LNCAP (cell line): ENCODE measurements at regions not wholly inside any gene's neighbourhood (a gene's known extent, or its start where the extent isn't known, plus 50 kb on each side); places are given as distances from the start of the nearest gene placed in this dataset.

ENCODE experiments used
- TF ChIP-seq, protein P1 (sequence below): fragments of 450-650 bp; IDR thresholded peaks from 2 replicates; pipeline ENCODE4 v1.5.1; 2017; ENCODE audit warnings: mild to moderate bottlenecking

DNA sequence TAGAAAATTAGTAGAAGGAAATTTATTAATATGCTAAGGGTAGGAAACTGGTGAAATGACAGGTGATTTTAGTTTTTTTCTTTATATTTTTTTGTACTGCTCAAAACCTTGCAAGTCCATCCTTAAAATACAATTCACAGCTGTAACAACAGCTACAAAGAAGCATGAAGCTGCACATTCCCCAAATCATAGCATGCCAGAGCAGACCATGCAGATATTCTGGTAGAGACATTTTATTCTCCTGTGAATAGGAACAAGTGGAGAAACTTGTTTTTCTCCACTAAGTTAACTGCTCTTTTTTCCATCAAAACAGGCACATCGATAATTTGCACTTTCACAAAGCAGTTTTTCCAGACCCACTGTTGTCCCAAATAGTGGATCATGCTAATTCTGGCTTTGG, 1125.7 kb downstream of the BRINP3 start:
- TF ChIP-seq, protein P1, sequence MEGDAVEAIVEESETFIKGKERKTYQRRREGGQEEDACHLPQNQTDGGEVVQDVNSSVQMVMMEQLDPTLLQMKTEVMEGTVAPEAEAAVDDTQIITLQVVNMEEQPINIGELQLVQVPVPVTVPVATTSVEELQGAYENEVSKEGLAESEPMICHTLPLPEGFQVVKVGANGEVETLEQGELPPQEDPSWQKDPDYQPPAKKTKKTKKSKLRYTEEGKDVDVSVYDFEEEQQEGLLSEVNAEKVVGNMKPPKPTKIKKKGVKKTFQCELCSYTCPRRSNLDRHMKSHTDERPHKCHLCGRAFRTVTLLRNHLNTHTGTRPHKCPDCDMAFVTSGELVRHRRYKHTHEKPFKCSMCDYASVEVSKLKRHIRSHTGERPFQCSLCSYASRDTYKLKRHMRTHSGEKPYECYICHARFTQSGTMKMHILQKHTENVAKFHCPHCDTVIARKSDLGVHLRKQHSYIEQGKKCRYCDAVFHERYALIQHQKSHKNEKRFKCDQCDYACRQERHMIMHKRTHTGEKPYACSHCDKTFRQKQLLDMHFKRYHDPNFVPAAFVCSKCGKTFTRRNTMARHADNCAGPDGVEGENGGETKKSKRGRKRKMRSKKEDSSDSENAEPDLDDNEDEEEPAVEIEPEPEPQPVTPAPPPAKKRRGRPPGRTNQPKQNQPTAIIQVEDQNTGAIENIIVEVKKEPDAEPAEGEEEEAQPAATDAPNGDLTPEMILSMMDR, result no peak

DNA sequence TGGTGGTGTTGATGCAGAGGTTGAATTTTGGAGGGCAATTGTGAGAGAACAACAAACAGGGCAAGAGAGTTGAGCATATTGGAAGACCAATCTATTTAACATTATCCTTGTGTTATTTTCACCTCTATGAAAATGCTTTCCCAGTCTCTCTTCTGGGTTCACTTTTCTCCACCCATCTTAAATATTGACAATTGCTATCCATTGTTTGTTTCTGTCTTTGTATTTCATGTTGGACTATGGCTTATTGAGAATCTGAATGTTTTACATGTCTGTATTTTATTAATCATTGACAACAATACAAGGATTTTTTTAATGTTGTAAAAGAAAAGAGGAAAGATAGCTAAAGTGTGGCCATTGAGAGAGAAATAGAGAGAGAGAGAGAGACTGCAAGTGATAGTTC, 1121.5 kb downstream of the BRINP3 start:
- TF ChIP-seq, protein P1, result no peak

DNA sequence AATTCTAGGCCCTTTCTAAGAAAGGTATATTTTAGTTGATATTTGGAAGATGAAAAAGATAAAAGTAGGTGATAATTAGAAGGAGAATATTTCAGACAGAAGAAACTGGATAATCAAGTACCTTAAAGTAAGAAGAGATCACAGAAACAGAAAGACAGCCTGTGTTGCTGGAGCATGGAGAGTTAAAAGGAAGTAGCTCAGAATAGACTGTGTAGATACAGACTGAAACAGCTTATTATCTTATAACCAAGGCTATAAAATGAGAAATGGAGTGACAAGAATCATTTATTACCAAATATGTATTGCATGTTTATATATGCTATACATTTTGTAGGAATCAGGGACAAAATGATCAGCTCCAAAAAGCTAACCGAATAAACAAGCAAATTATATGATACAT, 1120.3 kb downstream of the BRINP3 start:
- TF ChIP-seq, protein P1, result no peak

DNA sequence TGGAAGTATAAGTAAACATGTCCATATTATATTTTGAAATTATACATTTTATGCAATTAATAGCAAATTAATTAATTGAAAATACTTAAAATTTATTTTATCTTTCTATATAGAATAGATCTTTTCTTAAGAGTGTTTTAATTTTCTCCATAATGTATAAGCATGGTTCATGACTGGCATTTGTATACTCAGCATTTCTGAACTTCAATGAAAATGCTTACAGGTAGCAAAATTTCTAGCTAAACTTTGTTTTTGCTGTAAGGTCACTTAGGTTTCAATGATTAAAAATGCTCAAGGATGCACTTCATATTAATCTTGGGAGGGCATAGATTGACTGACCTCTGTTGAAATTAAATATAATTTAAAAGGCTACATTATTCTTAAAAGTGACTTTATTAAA, 1108.1 kb downstream of the BRINP3 start:
- TF ChIP-seq, protein P1, result no peak

DNA sequence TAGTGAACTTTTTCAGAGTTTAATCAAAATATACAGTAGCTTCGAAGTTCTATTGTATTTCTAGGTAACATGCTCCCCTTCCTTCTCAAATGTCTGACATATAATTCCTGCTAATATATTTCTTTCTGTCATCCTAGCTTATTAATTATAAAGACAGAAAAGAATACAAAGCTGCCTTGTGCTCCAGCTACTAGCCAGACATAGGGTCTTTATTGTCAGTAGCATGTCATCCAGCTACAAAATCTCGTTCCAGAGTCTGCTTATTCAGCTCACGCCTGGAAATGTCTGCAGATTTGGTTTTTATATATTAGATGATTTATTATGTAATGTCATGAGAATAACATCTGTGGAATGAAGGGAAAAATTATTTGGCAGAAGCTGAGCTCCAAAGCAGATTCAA, 1102.8 kb downstream of the BRINP3 start:
- TF ChIP-seq, protein P1, result no peak

DNA sequence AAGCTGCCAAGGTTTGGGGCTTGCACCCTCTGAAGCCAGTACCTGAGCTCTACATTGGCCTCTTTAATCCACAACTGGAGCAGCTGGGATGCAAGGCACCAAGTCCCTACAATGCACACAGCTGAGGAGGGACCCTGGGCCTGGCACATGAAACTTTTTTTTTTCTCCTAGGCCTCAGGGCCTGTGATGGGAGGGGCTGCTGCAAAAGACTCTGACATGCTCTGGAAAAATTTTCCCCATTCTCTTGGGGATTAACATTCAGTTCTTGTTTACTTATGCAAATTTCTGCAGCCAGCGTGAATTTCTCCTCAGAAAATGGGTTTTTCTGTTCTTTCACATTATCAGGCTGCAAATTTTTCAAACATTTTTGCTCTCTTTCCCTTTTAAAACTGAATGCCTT, 1072.2 kb downstream of the BRINP3 start:
- TF ChIP-seq, protein P1, result no peak

DNA sequence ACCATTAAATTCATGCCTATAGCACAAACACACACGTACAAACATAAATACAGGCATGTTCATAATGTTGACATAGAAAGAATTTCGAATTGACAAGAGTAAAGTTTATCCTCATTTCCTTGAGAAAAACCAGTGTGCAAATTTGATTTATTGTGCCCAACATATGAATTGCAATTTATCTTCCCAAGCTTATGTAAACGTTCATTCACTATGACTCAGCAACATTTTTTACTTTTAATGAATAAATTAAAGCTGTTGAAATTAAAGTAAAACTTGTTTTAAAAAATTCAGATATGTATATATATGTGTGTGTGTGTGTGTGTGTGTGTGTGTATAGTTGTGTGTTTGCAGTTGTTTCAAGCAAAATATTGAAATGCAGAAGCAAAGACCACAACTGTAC, 1067.9 kb downstream of the BRINP3 start:
- TF ChIP-seq, protein P1, result no peak

DNA sequence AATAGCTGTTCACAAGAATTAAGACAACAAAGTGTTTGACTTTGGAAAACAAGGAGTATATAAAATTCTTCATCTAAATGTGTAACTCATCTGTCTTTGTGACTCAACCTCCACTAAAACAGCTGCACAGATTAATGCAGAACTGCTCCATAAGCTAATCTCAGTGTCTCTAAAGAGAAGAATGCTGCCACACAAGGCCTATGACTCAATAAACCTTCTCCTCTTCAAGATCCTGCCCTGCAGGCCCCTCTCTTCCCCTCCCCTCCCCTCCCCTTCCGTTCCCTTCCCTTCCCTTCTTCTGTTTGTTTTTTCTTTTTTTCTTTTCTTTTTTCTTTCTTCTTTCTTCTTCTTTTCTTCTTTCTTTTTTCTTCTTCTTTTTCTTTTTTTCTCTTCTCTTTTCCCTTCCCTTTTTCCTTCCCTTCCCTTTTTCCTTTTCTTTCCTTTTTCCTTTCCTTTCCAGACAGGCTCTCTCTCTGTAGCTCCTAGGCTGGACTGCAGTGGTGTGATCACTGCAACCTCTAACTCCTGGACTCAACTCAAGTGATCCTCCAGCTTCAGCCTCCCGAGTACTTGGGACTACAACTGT, 1052.8 kb downstream of the BRINP3 start:
- TF ChIP-seq, protein P1, result no peak
